Upper lobe of left lung (tissue), 4 donors: ENCODE measurements at regions not wholly inside any gene's neighbourhood (a gene's known extent, or its start where the extent isn't known, plus 50 kb on each side); places are given as distances from the start of the nearest gene placed in this dataset.

Source experiments
- CTCF ChIP-seq, 6 experiments: fragments of 450-650 bp in 4 of 6; fragments of 200-600 bp in 2 of 6; sonication (generic) in 2 of 6; IDR thresholded peaks; one replicate each; pipeline ENCODE4 v1.5.1; 2016 to 2019; ENCODE audit warnings: antibody characterized with exemption in 6 of 6
- EP300 ChIP-seq, 4 donors: sonication (generic); formaldehyde crosslinking; IDR thresholded peaks; one replicate each; pipeline ENCODE4 v1.5.1; 2017; ENCODE audit warnings: antibody characterized with exemption in 4 of 4, control low read depth in 2 of 4
- POLR2A ChIP-seq, 4 donors: fragments of 450-650 bp; IDR thresholded peaks; one replicate each; pipeline ENCODE4 v1.5.1; 2016 to 2017; ENCODE audit warnings: antibody characterized with exemption in 4 of 4, mild to moderate bottlenecking in 2 of 4
- POLR2AphosphoS5 ChIP-seq, 2 donors: sonication (generic); formaldehyde crosslinking; IDR thresholded peaks; one replicate each; pipeline ENCODE4 v1.5.1; 2017; ENCODE audit warnings: antibody characterized with exemption in 2 of 2

- TF ChIP-seq CTCF (IDR thresholded peaks at IDR 0.05) (no peak), POLR2AphosphoS5 (IDR thresholded peaks at IDR 0.05) (no peak), POLR2A (IDR thresholded peaks at IDR 0.05) (no peak), EP300 (IDR thresholded peaks at IDR 0.05) (no peak)
Measured at GRCh38 chr7:138388673-138389491, 71.2 kb upstream of the TRIM24 start.
